Mesenchymal stem cell (in vitro differentiated cells and primary cell): ENCODE measurements at regions not wholly inside any gene's neighbourhood (a gene's known extent, or its start where the extent isn't known, plus 50 kb on each side); places are given as distances from the start of the nearest gene placed in this dataset.

Experiments used
- DNase-seq: peaks from one replicate; pipeline ENCODE4 v3.0.0-alpha.2; 2013
- H2AFZ ChIP-seq: one replicate; pipeline ENCODE4 v1.6.1; 2013; ENCODE audit warnings: low read depth, mild to moderate bottlenecking, control low read depth, inconsistent platforms, low read length, moderate library complexity
- H2AK5ac ChIP-seq: 2 replicates; pipeline ENCODE4 v1.6.1; 2013; ENCODE audit warnings: low read length, moderate library complexity, mild to moderate bottlenecking, inconsistent platforms; ENCODE audit not compliant: severe bottlenecking
- H2BK120ac ChIP-seq: one replicate; pipeline ENCODE4 v1.6.1; 2013; ENCODE audit warnings: low read depth, mild to moderate bottlenecking, inconsistent platforms, low read length, moderate library complexity
- H2BK12ac ChIP-seq, 2 experiments: one replicate each; pipeline ENCODE4 v1.6.1; 2013; ENCODE audit warnings: inconsistent platforms in 2 of 2, low read length in 2 of 2, mild to moderate bottlenecking in 2 of 2, moderate library complexity in 2 of 2, control low read depth in 1 of 2
- H2BK15ac ChIP-seq: one replicate; pipeline ENCODE4 v1.6.1; 2013; ENCODE audit warnings: mild to moderate bottlenecking, low read depth, inconsistent platforms; ENCODE audit not compliant: poor library complexity, severe bottlenecking
- H2BK5ac ChIP-seq: 2 replicates; pipeline ENCODE4 v1.6.1; 2013; ENCODE audit warnings: low read depth, mild to moderate bottlenecking, low read length, control low read depth, inconsistent platforms; ENCODE audit not compliant: poor library complexity, severe bottlenecking
- H3K14ac ChIP-seq, 2 experiments: one replicate each; pipeline ENCODE4 v1.6.1; 2013; ENCODE audit warnings: inconsistent platforms in 2 of 2, low read length in 2 of 2, control low read depth in 1 of 2, mild to moderate bottlenecking in 1 of 2, moderate library complexity in 1 of 2
- H3K18ac ChIP-seq, 2 experiments: one replicate each; pipeline ENCODE4 v1.6.1; 2013; ENCODE audit warnings: inconsistent platforms in 2 of 2, low read length in 2 of 2, control low read depth in 1 of 2, low read depth in 1 of 2, mild to moderate bottlenecking in 1 of 2
- H3K23ac ChIP-seq, 2 experiments: one replicate each; pipeline ENCODE4 v1.6.1; 2013; ENCODE audit warnings: inconsistent platforms in 2 of 2, low read length in 2 of 2, mild to moderate bottlenecking in 2 of 2, moderate library complexity in 2 of 2, control low read depth in 1 of 2
- H3K27ac ChIP-seq: 2 replicates; pipeline ENCODE4 v1.5.1; 2013; ENCODE audit warnings: mild to moderate bottlenecking, moderate library complexity, low read length, control low read depth, inconsistent platforms; ENCODE audit not compliant: poor library complexity, severe bottlenecking
- H3K27me3 ChIP-seq, 2 experiments: 2 replicates each; pipeline versions ENCODE4 v1.6.1 to v1.7.0; 2013; ENCODE audit warnings: low read length in 2 of 2, mild to moderate bottlenecking in 2 of 2, moderate library complexity in 2 of 2, control low read depth in 1 of 2, inconsistent platforms in 1 of 2; ENCODE audit not compliant: control insufficient read depth in 1 of 2, insufficient read depth in 1 of 2
- H3K36me3 ChIP-seq, 2 experiments: 2 replicates each; pipeline versions ENCODE4 v1.6.1 to v1.7.0; 2013; ENCODE audit warnings: low read length in 2 of 2, control low read depth in 1 of 2, inconsistent platforms in 1 of 2, low read depth in 1 of 2, mild to moderate bottlenecking in 1 of 2; ENCODE audit not compliant: insufficient read depth in 2 of 2, control insufficient read depth in 1 of 2
- H3K4ac ChIP-seq, 2 experiments: one replicate each; pipeline ENCODE4 v1.6.1; 2013; ENCODE audit warnings: inconsistent platforms in 2 of 2, low read length in 2 of 2, mild to moderate bottlenecking in 2 of 2, moderate library complexity in 2 of 2, control low read depth in 1 of 2, low read depth in 1 of 2
- H3K4me1 ChIP-seq: 2 replicates; pipeline ENCODE4 v1.6.1; 2013; ENCODE audit warnings: low read depth, low read length, control low read depth; ENCODE audit not compliant: control insufficient read depth, insufficient read depth
- H3K4me2 ChIP-seq: 2 replicates; pipeline ENCODE4 v1.6.1; 2013; ENCODE audit warnings: low read length, mild to moderate bottlenecking, inconsistent platforms; ENCODE audit not compliant: poor library complexity, severe bottlenecking
- H3K4me3 ChIP-seq, 2 experiments: 2 replicates each; pipeline versions ENCODE4 v1.5.1 to v1.7.0; 2013; ENCODE audit warnings: low read length in 2 of 2, mild to moderate bottlenecking in 2 of 2, control low read depth in 1 of 2, low read depth in 1 of 2; ENCODE audit not compliant: insufficient read depth in 1 of 2
- H3K79me1 ChIP-seq: replicated peaks from 2 replicates; pipeline ENCODE4 v1.6.1; 2013; ENCODE audit warnings: mild to moderate bottlenecking, control low read depth, low read length, inconsistent platforms; ENCODE audit not compliant: poor library complexity, severe bottlenecking
- H3K9ac ChIP-seq: 2 replicates; pipeline ENCODE4 v1.7.0; 2013; ENCODE audit warnings: mild to moderate bottlenecking, low read length, moderate library complexity
- H3K9me3 ChIP-seq: 2 replicates; pipeline ENCODE4 v1.7.0; 2013; ENCODE audit warnings: mild to moderate bottlenecking, low read length; ENCODE audit not compliant: control insufficient read depth
- H4K8ac ChIP-seq: one replicate; pipeline ENCODE4 v1.6.1; 2013; ENCODE audit warnings: inconsistent platforms, mild to moderate bottlenecking, low read length, moderate library complexity
- H4K91ac ChIP-seq: one replicate; pipeline ENCODE4 v1.6.1; 2013; ENCODE audit warnings: mild to moderate bottlenecking, low read length, inconsistent platforms
- WGBS: methylation state at CpG from one replicate; pipeline ENCODE4 v1.1.7; 2013; ENCODE audit warnings: mixed read lengths; 5-methylcytosine and 5-hydroxymethylcytosine counted together

GRCh38 chr14:27267876-27268275 lies 670.0 kb upstream of the NOVA1 start:
- Histone ChIP-seq H4K8ac (no peak overlapping the region), H2BK15ac (no peak overlapping the region), H3K4ac (no peak overlapping the region), H3K23ac (no peak overlapping the region), H3K27ac (no peak overlapping the region), H3K27me3 (no peaks in the 10 kb centered on the region), H3K4me3 (no peak overlapping the region), H3K18ac (no peak overlapping the region), H3K4me1 (no peaks in the 10 kb centered on the region), H4K91ac (no peak overlapping the region), H3K9me3 (no peaks in the 10 kb centered on the region), H2BK5ac (no peak overlapping the region), H3K9ac (no peak overlapping the region), H2BK120ac (no peak overlapping the region), H2AK5ac (no peak overlapping the region), H3K79me1 (no peaks in the 10 kb centered on the region), H3K36me3 (no peaks in the 10 kb centered on the region), H2AFZ (no peak overlapping the region), H3K4me2 (no peak overlapping the region), H3K14ac (no peak overlapping the region), H2BK12ac (no peak overlapping the region)
- DNase-seq = no peak
- no CpG with 5 or more reads among the region's 1 CpG for WGBS

DNA sequence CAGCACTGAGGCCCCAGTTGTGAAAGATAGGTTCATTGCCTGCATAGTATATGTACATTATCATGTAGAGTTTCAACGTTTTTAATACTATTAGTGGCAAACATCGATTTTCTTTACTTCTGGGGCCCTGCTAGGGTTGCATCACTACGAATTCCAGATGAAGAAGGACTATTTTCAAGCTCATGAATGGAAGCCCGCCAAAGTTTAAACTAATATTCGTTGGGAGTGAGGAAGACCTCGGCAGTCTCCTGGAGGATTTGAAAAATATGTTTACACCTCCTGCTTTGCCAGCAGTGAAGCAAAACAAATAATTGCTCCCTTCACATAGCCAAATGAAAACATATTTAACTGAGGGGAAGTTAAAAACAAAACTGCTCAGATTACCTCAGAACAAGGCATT lies 672.9 kb upstream of the NOVA1 start:
- no peak overlapping the region for H2AK5ac ChIP-seq
- H3K4ac ChIP-seq = no peak overlapping the region
- H3K9ac ChIP-seq = no peak overlapping the region
- H3K18ac ChIP-seq = no peak overlapping the region
- no peak overlapping the region for H2BK5ac ChIP-seq
- H3K14ac ChIP-seq = no peak overlapping the region
- no peaks in the 10 kb centered on the region for H3K27me3 ChIP-seq
- 77% methylated on average over 6 of the region's 6 CpGs for WGBS
- H2AFZ ChIP-seq = no peak overlapping the region
- no peak overlapping the region for H3K23ac ChIP-seq
- H3K36me3 ChIP-seq = no peaks in the 10 kb centered on the region
- H3K9me3 ChIP-seq = no peaks in the 10 kb centered on the region
- H3K79me1 ChIP-seq = no peaks in the 10 kb centered on the region
- H3K4me3 ChIP-seq = no peak overlapping the region
- H3K4me2 ChIP-seq = no peak overlapping the region
- no peak overlapping the region for H4K8ac ChIP-seq
- no peaks in the 10 kb centered on the region for H3K4me1 ChIP-seq
- no peak overlapping the region for H2BK120ac ChIP-seq
- H2BK12ac ChIP-seq = no peak overlapping the region
- no peak overlapping the region for H2BK15ac ChIP-seq
- DNase-seq = no peak
- H3K27ac ChIP-seq = no peak overlapping the region
- no peak overlapping the region for H4K91ac ChIP-seq

DNA sequence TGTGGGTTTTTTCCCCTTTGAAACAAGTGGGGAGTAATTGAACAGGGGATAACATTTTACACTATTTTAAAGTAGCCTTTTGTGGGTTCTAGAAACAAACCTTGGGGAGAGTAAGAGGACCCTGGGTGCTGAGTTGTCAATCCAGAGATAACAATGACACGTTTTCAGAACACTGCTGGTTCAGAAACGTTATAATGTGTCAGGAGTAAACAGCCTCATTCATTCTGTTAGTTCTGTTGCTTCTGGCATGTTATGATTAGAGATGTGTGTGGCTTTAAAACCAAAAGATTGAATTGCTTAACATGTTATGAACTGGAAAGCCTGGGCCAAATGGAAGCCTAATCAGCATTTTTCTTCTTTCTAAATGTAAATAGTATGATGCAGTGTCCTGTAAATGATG lies 680.5 kb upstream of the NOVA1 start:
- H4K91ac ChIP-seq = no peak overlapping the region
- no peak for DNase-seq
- H3K4me2 ChIP-seq = no peak overlapping the region
- H2BK15ac ChIP-seq = no peak overlapping the region
- H3K36me3 ChIP-seq = no peaks in the 10 kb centered on the region
- no peak overlapping the region for H3K9ac ChIP-seq
- H3K27ac ChIP-seq = no peak overlapping the region
- no peak overlapping the region for H2BK12ac ChIP-seq
- H3K14ac ChIP-seq = no peak overlapping the region
- no peak overlapping the region for H4K8ac ChIP-seq
- no peak overlapping the region for H2BK5ac ChIP-seq
- no peak overlapping the region for H3K4me3 ChIP-seq
- H2BK120ac ChIP-seq = no peak overlapping the region
- no peaks in the 10 kb centered on the region for H3K79me1 ChIP-seq
- H3K4ac ChIP-seq = no peak overlapping the region
- 32% methylated on average over 2 of the region's 2 CpGs for WGBS
- H2AFZ ChIP-seq = no peak overlapping the region
- no peak overlapping the region for H3K23ac ChIP-seq
- no peaks in the 10 kb centered on the region for H3K4me1 ChIP-seq
- H3K18ac ChIP-seq = no peak overlapping the region
- no peak overlapping the region for H2AK5ac ChIP-seq
- H3K27me3 ChIP-seq = no peaks in the 10 kb centered on the region
- H3K9me3 ChIP-seq = no peaks in the 10 kb centered on the region

- DNase-seq = no peak
- H3K4ac ChIP-seq = no peak overlapping the region
These were observed 707.7 kb upstream of the NOVA1 start for GRCh38 chr14:27305441-27305945.

More at GRCh38 chr14:27305441-27305945, 707.7 kb upstream of the NOVA1 start:
- Histone ChIP-seq H2BK120ac (no peak overlapping the region), H3K27ac (no peak overlapping the region), H2BK15ac (no peak overlapping the region), H3K36me3 (no peaks in the 10 kb centered on the region), H3K23ac (no peak overlapping the region), H3K9me3 (peaks cover 13% of the 10 kb centered on the region), H2BK12ac (no peak overlapping the region), H3K27me3 (no peaks in the 10 kb centered on the region), H4K8ac (no peak overlapping the region), H2AFZ (no peak overlapping the region), H3K18ac (no peak overlapping the region), H4K91ac (no peak overlapping the region), H3K79me1 (no peaks in the 10 kb centered on the region), H3K9ac (no peak overlapping the region), H3K4me2 (no peak overlapping the region), H3K4me1 (no peaks in the 10 kb centered on the region), H2BK5ac (no peak overlapping the region), H3K4me3 (no peak overlapping the region), H3K14ac (no peak overlapping the region), H2AK5ac (no peak overlapping the region)
